ENCODE measurements at regions not wholly inside any gene's neighbourhood (a gene's known extent, or its start where the extent isn't known, plus 50 kb on each side); places are given as distances from the start of the nearest gene placed in this dataset.

GRCh38 chr16:50419116-50419515 lies 50.3 kb upstream of the BRD7 start:
- ChIA-PET POLR2A (no interaction called here), CTCF (interaction anchor here (0.8 to 2.0 kb wide), 2 partner anchors 9 to 22 kb away, joined by 3 to 5 read pairs; no protein-coding TSS in a partner anchor)
- DNase-seq (ENCODE audit: extremely low spot score): no peak
- TF ChIP-seq, protein P1, sequence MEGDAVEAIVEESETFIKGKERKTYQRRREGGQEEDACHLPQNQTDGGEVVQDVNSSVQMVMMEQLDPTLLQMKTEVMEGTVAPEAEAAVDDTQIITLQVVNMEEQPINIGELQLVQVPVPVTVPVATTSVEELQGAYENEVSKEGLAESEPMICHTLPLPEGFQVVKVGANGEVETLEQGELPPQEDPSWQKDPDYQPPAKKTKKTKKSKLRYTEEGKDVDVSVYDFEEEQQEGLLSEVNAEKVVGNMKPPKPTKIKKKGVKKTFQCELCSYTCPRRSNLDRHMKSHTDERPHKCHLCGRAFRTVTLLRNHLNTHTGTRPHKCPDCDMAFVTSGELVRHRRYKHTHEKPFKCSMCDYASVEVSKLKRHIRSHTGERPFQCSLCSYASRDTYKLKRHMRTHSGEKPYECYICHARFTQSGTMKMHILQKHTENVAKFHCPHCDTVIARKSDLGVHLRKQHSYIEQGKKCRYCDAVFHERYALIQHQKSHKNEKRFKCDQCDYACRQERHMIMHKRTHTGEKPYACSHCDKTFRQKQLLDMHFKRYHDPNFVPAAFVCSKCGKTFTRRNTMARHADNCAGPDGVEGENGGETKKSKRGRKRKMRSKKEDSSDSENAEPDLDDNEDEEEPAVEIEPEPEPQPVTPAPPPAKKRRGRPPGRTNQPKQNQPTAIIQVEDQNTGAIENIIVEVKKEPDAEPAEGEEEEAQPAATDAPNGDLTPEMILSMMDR (IDR thresholded peaks at IDR 0.05; ENCODE audit: control extremely low read depth, extremely low read depth, low read depth, missing control alignments): no peak

Data from GM10248 (cell line).